Brain microvascular endothelial cell (primary cell): ENCODE measurements at regions not wholly inside any gene's neighbourhood (a gene's known extent, or its start where the extent isn't known, plus 50 kb on each side); places are given as distances from the start of the nearest gene placed in this dataset.

ENCODE experiments used
- DNase-seq: peaks from one replicate; pipeline ENCODE4 v3.0.0-alpha.2; 2020
- H3K27ac ChIP-seq: fragments of 250-450 bp; sonication (Bioruptor Pico); 2 replicates; pipeline ENCODE4 v1.5.1; 2020; ENCODE audit warnings: mild to moderate bottlenecking, moderate library complexity
- H3K27me3 ChIP-seq: fragments of 250-450 bp; sonication (Bioruptor Pico); replicated peaks from 2 replicates; pipeline ENCODE4 v1.5.1; 2020; ENCODE audit warnings: mild to moderate bottlenecking
- H3K36me3 ChIP-seq: fragments of 250-450 bp; sonication (Bioruptor Pico); replicated peaks from 2 replicates; pipeline ENCODE4 v1.5.1; 2020; ENCODE audit warnings: mild to moderate bottlenecking
- H3K4me3 ChIP-seq: 2 replicates; pipeline ENCODE4 v1.5.1; 2011; ENCODE audit warnings: low read depth, mild to moderate bottlenecking, control low read depth, low read length, moderate library complexity
- CTCF ChIP-seq: IDR thresholded peaks from 2 replicates; pipeline ENCODE4 v1.5.1; 2011; ENCODE audit warnings: low read depth, mild to moderate bottlenecking, moderate library complexity, low read length, control low read depth, inconsistent platforms; ENCODE audit errors: missing control alignments
- in situ Hi-C: cut with HindIII; loops from 2 replicates; pipeline ENCODE4 v1.10.0; 2017; ENCODE audit warnings: low sequenced_read_pairs, low pct_ligation_motif_present

- H3K27me3 ChIP-seq: no peaks in the 10 kb centered on the region
- no peak for DNase-seq
- no peaks in the 10 kb centered on the region for H3K36me3 ChIP-seq
- H3K4me3 ChIP-seq: no peak overlapping the region
- TF ChIP-seq CTCF: no peak
- in situ Hi-C loops: no loop called here
- no peak overlapping the region for H3K27ac ChIP-seq
These were observed 70.8 kb upstream of the ELAC2 start for GRCh38 chr17:13088666-13089065.

GRCh38 chr17:13087802-13088201 is 70.0 kb upstream of the ELAC2 start:
- Histone ChIP-seq H3K27ac (no peak overlapping the region), H3K36me3 (no peaks in the 10 kb centered on the region), H3K4me3 (no peak overlapping the region), H3K27me3 (no peaks in the 10 kb centered on the region)
- no peak for DNase-seq
- in situ Hi-C loops: no loop called here
- no peak for TF ChIP-seq CTCF

GRCh38 chr17:13086142-13086769 is 68.4 kb upstream of the ELAC2 start:
- no peaks in the 10 kb centered on the region for H3K27me3 ChIP-seq
- in situ Hi-C loops: no loop called here
- DNase-seq: no peak
- H3K4me3 ChIP-seq: no peak overlapping the region
- TF ChIP-seq CTCF: no peak
- no peaks in the 10 kb centered on the region for H3K36me3 ChIP-seq
- no peak overlapping the region for H3K27ac ChIP-seq

- no peaks in the 10 kb centered on the region for H3K27me3 ChIP-seq
- in situ Hi-C loops: no loop called here
- H3K27ac ChIP-seq: no peak overlapping the region
- no peak overlapping the region for H3K4me3 ChIP-seq
- no peak for TF ChIP-seq CTCF
- DNase-seq: no peak
- H3K36me3 ChIP-seq: no peaks in the 10 kb centered on the region
These were observed 67.8 kb upstream of the ELAC2 start for GRCh38 chr17:13085578-13085977.

GRCh38 chr17:13084420-13084819 is 66.6 kb upstream of the ELAC2 start:
- TF ChIP-seq CTCF: no peak
- H3K36me3 ChIP-seq: no peaks in the 10 kb centered on the region
- DNase-seq: no peak
- H3K4me3 ChIP-seq: no peak overlapping the region
- no peak overlapping the region for H3K27ac ChIP-seq
- H3K27me3 ChIP-seq: no peaks in the 10 kb centered on the region
- in situ Hi-C loops: no loop called here
